ENCODE measurements at regions not wholly inside any gene's neighbourhood (a gene's known extent, or its start where the extent isn't known, plus 50 kb on each side); places are given as distances from the start of the nearest gene placed in this dataset.

DNA sequence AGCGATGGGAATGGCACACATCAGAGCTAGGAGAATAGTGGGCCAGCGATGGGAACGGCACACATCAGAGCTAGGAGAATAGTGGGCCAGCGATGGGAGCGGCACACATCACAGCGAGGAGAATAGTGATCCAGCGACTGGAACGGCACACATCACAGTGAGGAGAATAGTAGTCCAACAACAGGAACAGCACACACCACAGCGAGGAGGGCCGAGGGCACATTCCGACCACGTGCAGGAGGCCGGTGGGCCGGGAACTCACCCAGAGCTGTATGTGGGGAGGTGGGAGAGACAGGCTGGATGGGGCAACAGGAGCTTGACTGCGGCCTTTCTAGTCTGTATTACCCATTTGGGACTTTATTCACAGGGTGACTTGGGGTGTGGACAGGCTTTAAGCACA lies 271.1 kb upstream of the IRX4 start:
- TF ChIP-seq, protein P1, sequence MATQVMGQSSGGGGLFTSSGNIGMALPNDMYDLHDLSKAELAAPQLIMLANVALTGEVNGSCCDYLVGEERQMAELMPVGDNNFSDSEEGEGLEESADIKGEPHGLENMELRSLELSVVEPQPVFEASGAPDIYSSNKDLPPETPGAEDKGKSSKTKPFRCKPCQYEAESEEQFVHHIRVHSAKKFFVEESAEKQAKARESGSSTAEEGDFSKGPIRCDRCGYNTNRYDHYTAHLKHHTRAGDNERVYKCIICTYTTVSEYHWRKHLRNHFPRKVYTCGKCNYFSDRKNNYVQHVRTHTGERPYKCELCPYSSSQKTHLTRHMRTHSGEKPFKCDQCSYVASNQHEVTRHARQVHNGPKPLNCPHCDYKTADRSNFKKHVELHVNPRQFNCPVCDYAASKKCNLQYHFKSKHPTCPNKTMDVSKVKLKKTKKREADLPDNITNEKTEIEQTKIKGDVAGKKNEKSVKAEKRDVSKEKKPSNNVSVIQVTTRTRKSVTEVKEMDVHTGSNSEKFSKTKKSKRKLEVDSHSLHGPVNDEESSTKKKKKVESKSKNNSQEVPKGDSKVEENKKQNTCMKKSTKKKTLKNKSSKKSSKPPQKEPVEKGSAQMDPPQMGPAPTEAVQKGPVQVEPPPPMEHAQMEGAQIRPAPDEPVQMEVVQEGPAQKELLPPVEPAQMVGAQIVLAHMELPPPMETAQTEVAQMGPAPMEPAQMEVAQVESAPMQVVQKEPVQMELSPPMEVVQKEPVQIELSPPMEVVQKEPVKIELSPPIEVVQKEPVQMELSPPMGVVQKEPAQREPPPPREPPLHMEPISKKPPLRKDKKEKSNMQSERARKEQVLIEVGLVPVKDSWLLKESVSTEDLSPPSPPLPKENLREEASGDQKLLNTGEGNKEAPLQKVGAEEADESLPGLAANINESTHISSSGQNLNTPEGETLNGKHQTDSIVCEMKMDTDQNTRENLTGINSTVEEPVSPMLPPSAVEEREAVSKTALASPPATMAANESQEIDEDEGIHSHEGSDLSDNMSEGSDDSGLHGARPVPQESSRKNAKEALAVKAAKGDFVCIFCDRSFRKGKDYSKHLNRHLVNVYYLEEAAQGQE (IDR thresholded peaks at IDR 0.05; ENCODE audit: borderline replicate concordance): no peak
- TF ChIP-seq EP300 (conservative IDR thresholded peaks at IDR 0.05; ENCODE audit: poor library complexity, severe bottlenecking) (no peak), CTCF (IDR thresholded peaks at IDR 0.05; ENCODE audit: poor library complexity, severe bottlenecking) (no peak), EZH2 (IDR thresholded peaks at IDR 0.05; ENCODE audit: borderline replicate concordance, insufficient read depth, low read length, poor library complexity, severe bottlenecking) (no peak), RAD21 (conservative IDR thresholded peaks at IDR 0.05) (no peak), SMC3 (conservative IDR thresholded peaks at IDR 0.05; ENCODE audit: poor library complexity) (no peak), TAF1 (IDR thresholded peaks at IDR 0.05; ENCODE audit: low read depth) (no peak), MXI1 (conservative IDR thresholded peaks at IDR 0.05; ENCODE audit: poor library complexity, severe bottlenecking) (no peak), POLR2AphosphoS5 (IDR thresholded peaks at IDR 0.05) (no peak)
- H3F3A ChIP-seq (ENCODE audit: insufficient read depth, low read length, poor library complexity, severe bottlenecking): no peaks in the 10 kb centered on the region
- H3K4me2 ChIP-seq (ENCODE audit: low read length): no peak overlapping the region
- H3K9me2 ChIP-seq (ENCODE audit: insufficient read depth, low read length): no peaks in the 10 kb centered on the region
- H3K9me3 ChIP-seq (ENCODE audit: low read length): no peaks in the 10 kb centered on the region
- no peaks in the 10 kb centered on the region for H3K36me3 ChIP-seq (ENCODE audit: insufficient read depth, low read length)
- H2AFZ ChIP-seq (ENCODE audit: low read depth, low read length): no peak overlapping the region
- no peak overlapping the region for H3K4me3 ChIP-seq (ENCODE audit: low read length)
- no peak overlapping the region for H3K9ac ChIP-seq (ENCODE audit: low read length)
- no peaks in the 10 kb centered on the region for H3K79me2 ChIP-seq (replicated peaks; ENCODE audit: insufficient read depth, low read length)
- no peak overlapping the region for H3K27ac ChIP-seq (ENCODE audit: low read length)
- H3K27me3 ChIP-seq (ENCODE audit: insufficient read depth, low read depth, low read length): no peaks in the 10 kb centered on the region
- no peaks in the 10 kb centered on the region for H4K20me1 ChIP-seq (ENCODE audit: insufficient read depth)

DNA sequence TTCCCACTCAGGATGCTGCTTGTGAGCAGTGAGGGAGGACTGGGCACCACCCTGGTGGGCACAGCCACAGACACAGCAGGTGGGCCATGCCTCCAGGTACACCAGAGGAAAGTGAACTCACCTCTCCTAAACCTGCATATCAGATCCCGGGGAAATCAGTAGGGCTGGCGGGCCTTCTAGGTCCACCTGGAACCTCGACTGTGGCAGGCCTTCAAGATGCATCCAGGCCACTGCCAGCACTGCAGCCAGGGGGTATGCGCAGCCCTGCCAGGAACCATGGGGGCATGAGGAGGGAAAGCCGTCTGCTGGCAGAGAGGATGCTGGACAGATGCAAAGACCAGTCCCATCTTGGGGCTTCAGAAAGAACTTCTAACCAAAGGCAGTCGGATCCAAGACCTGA lies 270.6 kb upstream of the IRX4 start:
- no peaks in the 10 kb centered on the region for H3K36me3 ChIP-seq (ENCODE audit: insufficient read depth, low read length)

More for the DNA sequence above, 270.6 kb upstream of the IRX4 start:
- H3K27me3 ChIP-seq (ENCODE audit: insufficient read depth, low read depth, low read length): no peaks in the 10 kb centered on the region
- H3F3A ChIP-seq (ENCODE audit: insufficient read depth, low read length, poor library complexity, severe bottlenecking): no peaks in the 10 kb centered on the region
- H3K9me3 ChIP-seq (ENCODE audit: low read length): no peaks in the 10 kb centered on the region
- no peak overlapping the region for H3K9ac ChIP-seq (ENCODE audit: low read length)
- no peaks in the 10 kb centered on the region for H3K9me2 ChIP-seq (ENCODE audit: insufficient read depth, low read length)
- H2AFZ ChIP-seq (ENCODE audit: low read depth, low read length): no peak overlapping the region
- H3K4me2 ChIP-seq (ENCODE audit: low read length): no peak overlapping the region
- TF ChIP-seq MXI1 (conservative IDR thresholded peaks at IDR 0.05; ENCODE audit: poor library complexity, severe bottlenecking) (no peak), EP300 (conservative IDR thresholded peaks at IDR 0.05; ENCODE audit: poor library complexity, severe bottlenecking) (no peak), EZH2 (IDR thresholded peaks at IDR 0.05; ENCODE audit: borderline replicate concordance, insufficient read depth, low read length, poor library complexity, severe bottlenecking) (no peak), SMC3 (conservative IDR thresholded peaks at IDR 0.05; ENCODE audit: poor library complexity) (no peak), RAD21 (conservative IDR thresholded peaks at IDR 0.05) (no peak), CTCF (IDR thresholded peaks at IDR 0.05; ENCODE audit: poor library complexity, severe bottlenecking) (no peak), POLR2AphosphoS5 (IDR thresholded peaks at IDR 0.05) (no peak), TAF1 (IDR thresholded peaks at IDR 0.05; ENCODE audit: low read depth) (no peak)
- TF ChIP-seq, protein P1 (IDR thresholded peaks at IDR 0.05; ENCODE audit: borderline replicate concordance): no peak
- H3K4me3 ChIP-seq (ENCODE audit: low read length): no peak overlapping the region
- no peaks in the 10 kb centered on the region for H4K20me1 ChIP-seq (ENCODE audit: insufficient read depth)
- H3K79me2 ChIP-seq (replicated peaks; ENCODE audit: insufficient read depth, low read length): no peaks in the 10 kb centered on the region
- no peak overlapping the region for H3K27ac ChIP-seq (ENCODE audit: low read length)

Data from neural cell (in vitro differentiated cells).